GM23338 (cell line): ENCODE measurements at regions not wholly inside any gene's neighbourhood (a gene's known extent, or its start where the extent isn't known, plus 50 kb on each side); places are given as distances from the start of the nearest gene placed in this dataset.

Experiments
- ATAC-seq: fragments of 200-7000 bp; cut with Tn5 transposase; 3 replicates; pipeline ENCODE4 v1.9.1; 2020
- DNase-seq: peaks from one replicate; pipeline ENCODE4 v3.0.0-alpha.2; 2015; ENCODE audit warnings: low spot score
- H2AFZ ChIP-seq: fragments of 200-600 bp; sonication (generic); 2 replicates; pipeline ENCODE4 v1.8.0; 2016; ENCODE audit warnings: antibody characterized with exemption, mild to moderate bottlenecking, moderate library complexity
- H3F3A ChIP-seq: fragments of 200-600 bp; sonication (generic); replicated peaks from 2 replicates; pipeline ENCODE4 v1.8.0; 2017; ENCODE audit warnings: antibody characterized with exemption, mixed run types, low read depth
- H3K27ac ChIP-seq: fragments of 200-600 bp; sonication (generic); 2 replicates; pipeline ENCODE4 v1.6.1; 2016; ENCODE audit warnings: low read depth
- H3K27me3 ChIP-seq: fragments of 200-600 bp; sonication (generic); 2 replicates; pipeline ENCODE4 v1.8.0; 2016; ENCODE audit warnings: mild to moderate bottlenecking, mixed run types, moderate library complexity; ENCODE audit not compliant: insufficient read depth
- H3K36me3 ChIP-seq: fragments of 200-600 bp; sonication (generic); 2 replicates; pipeline ENCODE4 v1.8.0; 2016; ENCODE audit warnings: mild to moderate bottlenecking; ENCODE audit not compliant: insufficient read depth
- H3K4me1 ChIP-seq: fragments of 200-600 bp; sonication (generic); 2 replicates; pipeline ENCODE4 v1.8.0; 2016; ENCODE audit warnings: mild to moderate bottlenecking, moderate library complexity; ENCODE audit not compliant: insufficient read depth
- H3K4me2 ChIP-seq: fragments of 200-600 bp; sonication (generic); 2 replicates; pipeline ENCODE4 v1.7.1; 2017; ENCODE audit warnings: mixed run types
- H3K4me3 ChIP-seq: fragments of 200-600 bp; sonication (generic); 2 replicates; pipeline ENCODE4 v1.6.1; 2016; ENCODE audit warnings: mixed run types
- H3K79me2 ChIP-seq: fragments of 200-600 bp; sonication (generic); replicated peaks from 2 replicates; pipeline ENCODE4 v1.8.0; 2017; ENCODE audit warnings: mild to moderate bottlenecking; ENCODE audit not compliant: insufficient read depth
- H3K9me2 ChIP-seq: fragments of 200-600 bp; sonication (generic); 2 replicates; pipeline ENCODE4 v1.8.0; 2017; ENCODE audit not compliant: insufficient read depth
- H4K20me1 ChIP-seq: fragments of 200-600 bp; sonication (generic); replicated peaks from 2 replicates; pipeline ENCODE4 v1.8.0; 2017; ENCODE audit warnings: mild to moderate bottlenecking; ENCODE audit not compliant: insufficient read depth
- H3K27ac Mint-ChIP-seq: 2 replicates; pipeline ENCODE4 v1.8.0; 2020; ENCODE audit warnings: inconsistent platforms, mild to moderate bottlenecking, moderate library complexity, mixed read lengths
- H3K27me3 Mint-ChIP-seq: 3 replicates; pipeline ENCODE4 v1.8.0; 2022; ENCODE audit warnings: low read depth, mild to moderate bottlenecking, moderate library complexity, mixed read lengths, inconsistent platforms; ENCODE audit not compliant: insufficient read depth, poor library complexity
- H3K36me3 Mint-ChIP-seq: 3 replicates; pipeline ENCODE4 v1.8.0; 2021; ENCODE audit warnings: low read depth, mild to moderate bottlenecking, inconsistent platforms, moderate library complexity, mixed read lengths
- H3K4me1 Mint-ChIP-seq: 3 replicates; pipeline ENCODE4 v1.8.0; 2020; ENCODE audit warnings: mild to moderate bottlenecking, inconsistent platforms, mixed read lengths
- H3K4me3 Mint-ChIP-seq: 3 replicates; pipeline ENCODE4 v1.8.0; 2021; ENCODE audit warnings: moderate library complexity, mild to moderate bottlenecking, inconsistent platforms, mixed read lengths
- H3K9me3 Mint-ChIP-seq: 3 replicates; pipeline ENCODE4 v1.8.0; 2020; ENCODE audit warnings: moderate library complexity, mild to moderate bottlenecking, inconsistent platforms, mixed read lengths
- CREB1 ChIP-seq: fragments of 250-450 bp; sonication (Bioruptor Pico); IDR thresholded peaks from 2 replicates; pipeline ENCODE4 v1.5.0; 2020; ENCODE audit warnings: low read depth, mild to moderate bottlenecking, moderate library complexity
- EZH2 ChIP-seq: fragments of 200-600 bp; sonication (generic); IDR thresholded peaks from one replicate; pipeline ENCODE4 v1.8.0; 2017; ENCODE audit warnings: antibody characterized with exemption, mild to moderate bottlenecking, low read depth; ENCODE audit not compliant: unreplicated experiment
- EZH2phosphoT487 ChIP-seq: fragments of 200-600 bp; sonication (generic); IDR thresholded peaks from one replicate; pipeline ENCODE4 v1.8.1; 2018; ENCODE audit warnings: antibody characterized with exemption; ENCODE audit not compliant: unreplicated experiment
- JUNB ChIP-seq: IDR thresholded peaks from one replicate; pipeline ENCODE4 v1.6.1; 2016; ENCODE audit warnings: antibody characterized with exemption; ENCODE audit not compliant: unreplicated experiment
- NANOG ChIP-seq: IDR thresholded peaks from 2 replicates; pipeline ENCODE4 v1.6.1; 2016; ENCODE audit warnings: antibody characterized with exemption, borderline replicate concordance
- POLR2AphosphoS5 ChIP-seq: IDR thresholded peaks from 2 replicates; pipeline ENCODE4 v1.6.1; 2016; ENCODE audit warnings: antibody characterized with exemption, low read depth
- STAT1 ChIP-seq: IDR thresholded peaks from one replicate; pipeline ENCODE4 v1.6.1; 2016; ENCODE audit warnings: antibody characterized with exemption; ENCODE audit not compliant: unreplicated experiment
- ZNF114 ChIP-seq: fragments of 250-450 bp; sonication (Bioruptor Pico); IDR thresholded peaks from 2 replicates; pipeline ENCODE4 v1.5.0; 2020; ENCODE audit warnings: mild to moderate bottlenecking, moderate library complexity
- ZNF331 ChIP-seq: fragments of 250-450 bp; sonication (Bioruptor Pico); IDR thresholded peaks from 2 replicates; pipeline ENCODE4 v1.5.0; 2020; ENCODE audit warnings: low read depth, mild to moderate bottlenecking, moderate library complexity
- TF ChIP-seq, protein P1 (sequence below): IDR thresholded peaks from one replicate; pipeline ENCODE4 v1.6.1; 2018; ENCODE audit warnings: antibody characterized with exemption; ENCODE audit not compliant: unreplicated experiment
- TF ChIP-seq, protein P2 (sequence below), 2 experiments: fragments of 200-600 bp in 1 of 2; sonication (generic) in 1 of 2; conservative IDR thresholded peaks; 2 replicates each; pipeline versions ENCODE4 v1.5.1 to v1.6.1; 2016 to 2017; ENCODE audit warnings: antibody characterized with exemption in 2 of 2, low read depth in 2 of 2, mild to moderate bottlenecking in 2 of 2, moderate library complexity in 1 of 2
- TF ChIP-seq, protein P3 (sequence below): fragments of 250-450 bp; sonication (Bioruptor Pico); IDR thresholded peaks from 2 replicates; pipeline ENCODE4 v1.5.0; 2020; ENCODE audit warnings: mild to moderate bottlenecking, moderate library complexity
- TF ChIP-seq, protein P4 (sequence below): IDR thresholded peaks from 2 replicates; pipeline ENCODE4 v1.6.1; 2016; ENCODE audit warnings: antibody characterized with exemption

DNA sequence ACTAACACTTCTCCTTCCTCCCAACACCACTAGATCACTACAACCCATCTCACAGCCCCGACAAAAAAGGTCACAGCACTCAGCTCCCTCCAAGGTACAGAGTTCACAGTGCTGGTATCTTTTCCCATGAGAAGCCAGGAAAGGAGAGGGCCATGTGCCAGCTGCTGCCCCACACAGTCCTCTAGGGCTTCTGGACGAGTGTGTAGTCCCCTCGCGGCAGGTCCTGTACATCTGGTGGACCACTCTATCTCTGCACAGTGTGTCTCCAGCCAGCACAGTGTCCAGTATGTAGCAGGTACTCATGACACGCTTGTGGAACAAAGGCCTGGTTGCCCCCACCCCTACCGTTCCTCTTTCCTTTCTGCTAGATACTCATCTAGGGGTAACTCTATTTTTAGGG is 134.4 kb upstream of the FOXN3 start:
- Mint-ChIP-seq H3K36me3 (peaks cover 3% of the 10 kb centered on the region; the same call in 1 of the 3 replicates), H3K4me1 (peaks cover 38% of the 10 kb centered on the region), H3K4me3 (no peak overlapping the region), H3K9me3 (no peaks in the 10 kb centered on the region), H3K27ac (peak overlapping the region; percentile 1; the same call in 1 of the 2 replicates), H3K27me3 (peaks cover 2% of the 10 kb centered on the region)
- peak overlapping the region; percentile 42; the same call in 1 of the 2 replicates for H3K27ac ChIP-seq
- H3K4me3 ChIP-seq = no peak overlapping the region
- no peak overlapping the region for H3K4me2 ChIP-seq
- ATAC-seq (no peak), DNase-seq (no peak)
- peaks cover 100% of the 10 kb centered on the region for H3K79me2 ChIP-seq
- H3K4me1 ChIP-seq = peaks cover 40% of the 10 kb centered on the region
- H3K36me3 ChIP-seq = no peaks in the 10 kb centered on the region
- H3K27me3 ChIP-seq = no peaks in the 10 kb centered on the region
- H3K9me2 ChIP-seq = no peaks in the 10 kb centered on the region
- H4K20me1 ChIP-seq = no peaks in the 10 kb centered on the region; the same call in 1 of the 2 replicates
- H2AFZ ChIP-seq = no peak overlapping the region
- H3F3A ChIP-seq = peaks cover 6% of the 10 kb centered on the region; the same call in 1 of the 2 replicates
- TF ChIP-seq NANOG = no peak
- no peak for TF ChIP-seq POLR2AphosphoS5
- no peak for TF ChIP-seq CREB1 (CRISPR knock-in tag)
- no peak for TF ChIP-seq JUNB
- TF ChIP-seq, protein P1, sequence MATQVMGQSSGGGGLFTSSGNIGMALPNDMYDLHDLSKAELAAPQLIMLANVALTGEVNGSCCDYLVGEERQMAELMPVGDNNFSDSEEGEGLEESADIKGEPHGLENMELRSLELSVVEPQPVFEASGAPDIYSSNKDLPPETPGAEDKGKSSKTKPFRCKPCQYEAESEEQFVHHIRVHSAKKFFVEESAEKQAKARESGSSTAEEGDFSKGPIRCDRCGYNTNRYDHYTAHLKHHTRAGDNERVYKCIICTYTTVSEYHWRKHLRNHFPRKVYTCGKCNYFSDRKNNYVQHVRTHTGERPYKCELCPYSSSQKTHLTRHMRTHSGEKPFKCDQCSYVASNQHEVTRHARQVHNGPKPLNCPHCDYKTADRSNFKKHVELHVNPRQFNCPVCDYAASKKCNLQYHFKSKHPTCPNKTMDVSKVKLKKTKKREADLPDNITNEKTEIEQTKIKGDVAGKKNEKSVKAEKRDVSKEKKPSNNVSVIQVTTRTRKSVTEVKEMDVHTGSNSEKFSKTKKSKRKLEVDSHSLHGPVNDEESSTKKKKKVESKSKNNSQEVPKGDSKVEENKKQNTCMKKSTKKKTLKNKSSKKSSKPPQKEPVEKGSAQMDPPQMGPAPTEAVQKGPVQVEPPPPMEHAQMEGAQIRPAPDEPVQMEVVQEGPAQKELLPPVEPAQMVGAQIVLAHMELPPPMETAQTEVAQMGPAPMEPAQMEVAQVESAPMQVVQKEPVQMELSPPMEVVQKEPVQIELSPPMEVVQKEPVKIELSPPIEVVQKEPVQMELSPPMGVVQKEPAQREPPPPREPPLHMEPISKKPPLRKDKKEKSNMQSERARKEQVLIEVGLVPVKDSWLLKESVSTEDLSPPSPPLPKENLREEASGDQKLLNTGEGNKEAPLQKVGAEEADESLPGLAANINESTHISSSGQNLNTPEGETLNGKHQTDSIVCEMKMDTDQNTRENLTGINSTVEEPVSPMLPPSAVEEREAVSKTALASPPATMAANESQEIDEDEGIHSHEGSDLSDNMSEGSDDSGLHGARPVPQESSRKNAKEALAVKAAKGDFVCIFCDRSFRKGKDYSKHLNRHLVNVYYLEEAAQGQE = no peak
- TF ChIP-seq, protein P2, sequence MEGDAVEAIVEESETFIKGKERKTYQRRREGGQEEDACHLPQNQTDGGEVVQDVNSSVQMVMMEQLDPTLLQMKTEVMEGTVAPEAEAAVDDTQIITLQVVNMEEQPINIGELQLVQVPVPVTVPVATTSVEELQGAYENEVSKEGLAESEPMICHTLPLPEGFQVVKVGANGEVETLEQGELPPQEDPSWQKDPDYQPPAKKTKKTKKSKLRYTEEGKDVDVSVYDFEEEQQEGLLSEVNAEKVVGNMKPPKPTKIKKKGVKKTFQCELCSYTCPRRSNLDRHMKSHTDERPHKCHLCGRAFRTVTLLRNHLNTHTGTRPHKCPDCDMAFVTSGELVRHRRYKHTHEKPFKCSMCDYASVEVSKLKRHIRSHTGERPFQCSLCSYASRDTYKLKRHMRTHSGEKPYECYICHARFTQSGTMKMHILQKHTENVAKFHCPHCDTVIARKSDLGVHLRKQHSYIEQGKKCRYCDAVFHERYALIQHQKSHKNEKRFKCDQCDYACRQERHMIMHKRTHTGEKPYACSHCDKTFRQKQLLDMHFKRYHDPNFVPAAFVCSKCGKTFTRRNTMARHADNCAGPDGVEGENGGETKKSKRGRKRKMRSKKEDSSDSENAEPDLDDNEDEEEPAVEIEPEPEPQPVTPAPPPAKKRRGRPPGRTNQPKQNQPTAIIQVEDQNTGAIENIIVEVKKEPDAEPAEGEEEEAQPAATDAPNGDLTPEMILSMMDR (conservative IDR thresholded peaks at IDR 0.05; ENCODE audit: low read depth in 2 of 2) = no peak
- TF ChIP-seq EZH2phosphoT487 = no peak
- TF ChIP-seq, protein P3, sequence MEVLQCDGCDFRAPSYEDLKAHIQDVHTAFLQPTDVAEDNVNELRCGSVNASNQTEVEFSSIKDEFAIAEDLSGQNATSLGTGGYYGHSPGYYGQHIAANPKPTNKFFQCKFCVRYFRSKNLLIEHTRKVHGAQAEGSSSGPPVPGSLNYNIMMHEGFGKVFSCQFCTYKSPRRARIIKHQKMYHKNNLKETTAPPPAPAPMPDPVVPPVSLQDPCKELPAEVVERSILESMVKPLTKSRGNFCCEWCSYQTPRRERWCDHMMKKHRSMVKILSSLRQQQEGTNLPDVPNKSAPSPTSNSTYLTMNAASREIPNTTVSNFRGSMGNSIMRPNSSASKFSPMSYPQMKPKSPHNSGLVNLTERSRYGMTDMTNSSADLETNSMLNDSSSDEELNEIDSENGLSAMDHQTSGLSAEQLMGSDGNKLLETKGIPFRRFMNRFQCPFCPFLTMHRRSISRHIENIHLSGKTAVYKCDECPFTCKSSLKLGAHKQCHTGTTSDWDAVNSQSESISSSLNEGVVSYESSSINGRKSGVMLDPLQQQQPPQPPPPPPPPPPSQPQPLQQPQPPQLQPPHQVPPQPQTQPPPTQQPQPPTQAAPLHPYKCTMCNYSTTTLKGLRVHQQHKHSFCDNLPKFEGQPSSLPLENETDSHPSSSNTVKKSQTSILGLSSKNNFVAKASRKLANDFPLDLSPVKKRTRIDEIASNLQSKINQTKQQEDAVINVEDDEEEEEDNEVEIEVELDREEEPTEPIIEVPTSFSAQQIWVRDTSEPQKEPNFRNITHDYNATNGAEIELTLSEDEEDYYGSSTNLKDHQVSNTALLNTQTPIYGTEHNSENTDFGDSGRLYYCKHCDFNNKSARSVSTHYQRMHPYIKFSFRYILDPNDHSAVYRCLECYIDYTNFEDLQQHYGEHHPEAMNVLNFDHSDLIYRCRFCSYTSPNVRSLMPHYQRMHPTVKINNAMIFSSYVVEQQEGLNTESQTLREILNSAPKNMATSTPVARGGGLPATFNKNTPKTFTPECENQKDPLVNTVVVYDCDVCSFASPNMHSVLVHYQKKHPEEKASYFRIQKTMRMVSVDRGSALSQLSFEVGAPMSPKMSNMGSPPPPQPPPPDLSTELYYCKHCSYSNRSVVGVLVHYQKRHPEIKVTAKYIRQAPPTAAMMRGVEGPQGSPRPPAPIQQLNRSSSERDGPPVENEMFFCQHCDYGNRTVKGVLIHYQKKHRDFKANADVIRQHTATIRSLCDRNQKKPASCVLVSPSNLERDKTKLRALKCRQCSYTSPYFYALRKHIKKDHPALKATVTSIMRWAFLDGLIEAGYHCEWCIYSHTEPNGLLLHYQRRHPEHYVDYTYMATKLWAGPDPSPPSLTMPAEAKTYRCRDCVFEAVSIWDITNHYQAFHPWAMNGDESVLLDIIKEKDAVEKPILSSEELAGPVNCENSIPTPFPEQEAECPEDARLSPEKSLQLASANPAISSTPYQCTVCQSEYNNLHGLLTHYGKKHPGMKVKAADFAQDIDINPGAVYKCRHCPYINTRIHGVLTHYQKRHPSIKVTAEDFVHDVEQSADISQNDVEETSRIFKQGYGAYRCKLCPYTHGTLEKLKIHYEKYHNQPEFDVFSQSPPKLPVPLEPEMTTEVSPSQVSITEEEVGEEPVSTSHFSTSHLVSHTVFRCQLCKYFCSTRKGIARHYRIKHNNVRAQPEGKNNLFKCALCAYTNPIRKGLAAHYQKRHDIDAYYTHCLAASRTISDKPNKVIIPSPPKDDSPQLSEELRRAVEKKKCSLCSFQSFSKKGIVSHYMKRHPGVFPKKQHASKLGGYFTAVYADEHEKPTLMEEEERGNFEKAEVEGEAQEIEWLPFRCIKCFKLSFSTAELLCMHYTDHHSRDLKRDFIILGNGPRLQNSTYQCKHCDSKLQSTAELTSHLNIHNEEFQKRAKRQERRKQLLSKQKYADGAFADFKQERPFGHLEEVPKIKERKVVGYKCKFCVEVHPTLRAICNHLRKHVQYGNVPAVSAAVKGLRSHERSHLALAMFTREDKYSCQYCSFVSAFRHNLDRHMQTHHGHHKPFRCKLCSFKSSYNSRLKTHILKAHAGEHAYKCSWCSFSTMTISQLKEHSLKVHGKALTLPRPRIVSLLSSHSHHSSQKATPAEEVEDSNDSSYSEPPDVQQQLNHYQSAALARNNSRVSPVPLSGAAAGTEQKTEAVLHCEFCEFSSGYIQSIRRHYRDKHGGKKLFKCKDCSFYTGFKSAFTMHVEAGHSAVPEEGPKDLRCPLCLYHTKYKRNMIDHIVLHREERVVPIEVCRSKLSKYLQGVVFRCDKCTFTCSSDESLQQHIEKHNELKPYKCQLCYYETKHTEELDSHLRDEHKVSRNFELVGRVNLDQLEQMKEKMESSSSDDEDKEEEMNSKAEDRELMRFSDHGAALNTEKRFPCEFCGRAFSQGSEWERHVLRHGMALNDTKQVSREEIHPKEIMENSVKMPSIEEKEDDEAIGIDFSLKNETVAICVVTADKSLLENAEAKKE (CRISPR knock-in tag) = no peak
- TF ChIP-seq STAT1 = no peak
- TF ChIP-seq ZNF114 = no peak
- no peak for TF ChIP-seq EZH2
- TF ChIP-seq, protein P4, sequence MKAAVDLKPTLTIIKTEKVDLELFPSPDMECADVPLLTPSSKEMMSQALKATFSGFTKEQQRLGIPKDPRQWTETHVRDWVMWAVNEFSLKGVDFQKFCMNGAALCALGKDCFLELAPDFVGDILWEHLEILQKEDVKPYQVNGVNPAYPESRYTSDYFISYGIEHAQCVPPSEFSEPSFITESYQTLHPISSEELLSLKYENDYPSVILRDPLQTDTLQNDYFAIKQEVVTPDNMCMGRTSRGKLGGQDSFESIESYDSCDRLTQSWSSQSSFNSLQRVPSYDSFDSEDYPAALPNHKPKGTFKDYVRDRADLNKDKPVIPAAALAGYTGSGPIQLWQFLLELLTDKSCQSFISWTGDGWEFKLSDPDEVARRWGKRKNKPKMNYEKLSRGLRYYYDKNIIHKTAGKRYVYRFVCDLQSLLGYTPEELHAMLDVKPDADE = no peak
- no peak for TF ChIP-seq ZNF331 (CRISPR knock-in tag)
